ENCODE measurements at regions not wholly inside any gene's neighbourhood (a gene's known extent, or its start where the extent isn't known, plus 50 kb on each side); places are given as distances from the start of the nearest gene placed in this dataset.

DNA sequence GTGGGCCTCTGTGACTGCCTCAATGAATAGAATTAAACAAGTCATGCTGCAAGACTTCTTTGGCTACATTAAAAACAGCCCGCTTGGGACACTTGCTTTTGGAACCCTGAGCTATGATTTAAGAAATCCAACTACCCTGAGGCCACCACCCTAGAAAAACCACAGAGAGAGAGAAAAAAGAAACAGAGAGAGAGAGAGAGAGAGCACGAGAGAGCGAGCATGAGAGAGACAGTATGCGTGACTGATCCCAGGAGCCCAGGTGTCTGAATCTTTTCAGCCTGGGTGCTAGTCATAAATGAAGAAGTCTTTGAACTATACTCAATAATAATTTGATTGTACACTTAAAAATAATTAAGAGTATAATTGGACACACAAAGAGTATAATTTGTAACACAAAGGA is 123.1 kb upstream of the FREM1 start:
- in situ Hi-C loops (cut with MboI; ENCODE audit: low pct_ligation_motif_present in 1 of 4, low pct_unique_long_range_greater_than_20kb in 1 of 4, low sequenced_read_pairs in 3 of 4): no loop called here
- Histone ChIP-seq H3K27ac (no peak overlapping the region), H3K27me3 (no peaks in the 10 kb centered on the region), H3K9me3 (no peaks in the 10 kb centered on the region), H3K4me3 (no peak overlapping the region), H3K36me3 (no peaks in the 10 kb centered on the region), H3K4me1 (no peaks in the 10 kb centered on the region)
- TF ChIP-seq CTCF (IDR thresholded peaks at IDR 0.05) (no peak), EP300 (IDR thresholded peaks at IDR 0.05; ENCODE audit: low read depth) (no peak), POLR2A (IDR thresholded peaks at IDR 0.05) (no peak), POLR2AphosphoS5 (IDR thresholded peaks at IDR 0.05) (no peak)
- no peak for DNase-seq
- intact Hi-C loops (cut with DNase I; ENCODE audit: low total_unique reads): no loop called here
- WGBS, 2 donors (ENCODE audit: low coverage in 1 of 2): 88 to 92% methylated on average over 3 to 4 of the region's 4 CpGs

GRCh38 chr9:15032860-15033259 is 122.6 kb upstream of the FREM1 start:
- in situ Hi-C loops (cut with MboI; ENCODE audit: low pct_ligation_motif_present in 1 of 4, low pct_unique_long_range_greater_than_20kb in 1 of 4, low sequenced_read_pairs in 3 of 4): no loop called here
- DNase-seq: no peak
- WGBS, 2 donors (ENCODE audit: low coverage in 1 of 2): 88 to 100% methylated on average over 1 of the region's 1 CpG

GRCh38 chr9:15021146-15021545 is 110.9 kb upstream of the FREM1 start:
- H3K4me3 ChIP-seq: no peak overlapping the region
- no peaks in the 10 kb centered on the region for H3K36me3 ChIP-seq
- peaks cover 0 to 2% of the 10 kb centered on the region in 2 donors for H3K9me3 ChIP-seq
- intact Hi-C loops (cut with DNase I; ENCODE audit: low total_unique reads): no loop called here
- H3K27me3 ChIP-seq: no peaks in the 10 kb centered on the region
- H3K4me1 ChIP-seq: no peaks in the 10 kb centered on the region
- in situ Hi-C loops (cut with MboI; ENCODE audit: low pct_ligation_motif_present in 1 of 4, low pct_unique_long_range_greater_than_20kb in 1 of 4, low sequenced_read_pairs in 3 of 4): no loop called here
- no peak overlapping the region for H3K27ac ChIP-seq
- DNase-seq: no peak
- 72 to 80% methylated on average over 1 of the region's 1 CpG for WGBS, 2 donors (ENCODE audit: low coverage in 1 of 2)
- no peak for TF ChIP-seq EP300 (IDR thresholded peaks at IDR 0.05; ENCODE audit: low read depth)
- no peak for TF ChIP-seq POLR2AphosphoS5 (IDR thresholded peaks at IDR 0.05)
- TF ChIP-seq CTCF (IDR thresholded peaks at IDR 0.05): no peak
- TF ChIP-seq POLR2A (IDR thresholded peaks at IDR 0.05): no peak

More at GRCh38 chr9:15032860-15033259, 122.6 kb upstream of the FREM1 start:
- TF ChIP-seq POLR2A (IDR thresholded peaks at IDR 0.05) (no peak), CTCF (IDR thresholded peaks at IDR 0.05) (no peak), POLR2AphosphoS5 (IDR thresholded peaks at IDR 0.05) (no peak), EP300 (IDR thresholded peaks at IDR 0.05; ENCODE audit: low read depth) (no peak)
- Histone ChIP-seq H3K27me3 (no peaks in the 10 kb centered on the region), H3K27ac (no peak overlapping the region), H3K4me1 (no peaks in the 10 kb centered on the region), H3K9me3 (no peaks in the 10 kb centered on the region), H3K36me3 (no peaks in the 10 kb centered on the region), H3K4me3 (no peak overlapping the region)
- intact Hi-C loops (cut with DNase I; ENCODE audit: low total_unique reads): no loop called here

GRCh38 chr9:15018096-15018637 is 107.9 kb upstream of the FREM1 start:
- Histone ChIP-seq H3K4me3 (no peak overlapping the region), H3K27me3 (no peaks in the 10 kb centered on the region), H3K36me3 (no peaks in the 10 kb centered on the region), H3K27ac (no peak overlapping the region), H3K4me1 (no peaks in the 10 kb centered on the region), H3K9me3 (no peaks in the 10 kb centered on the region)
- in situ Hi-C loops (cut with MboI; ENCODE audit: low pct_ligation_motif_present in 1 of 4, low pct_unique_long_range_greater_than_20kb in 1 of 4, low sequenced_read_pairs in 3 of 4) (no loop called here), intact Hi-C loops (cut with DNase I; ENCODE audit: low total_unique reads) (no loop called here)
- 77 to 88% methylated on average over 5 to 6 of the region's 6 CpGs for WGBS, 2 donors (ENCODE audit: low coverage in 1 of 2)
- DNase-seq: no peak
- TF ChIP-seq EP300 (IDR thresholded peaks at IDR 0.05; ENCODE audit: low read depth) (no peak), POLR2A (IDR thresholded peaks at IDR 0.05) (no peak), POLR2AphosphoS5 (IDR thresholded peaks at IDR 0.05) (no peak), CTCF (IDR thresholded peaks at IDR 0.05) (no peak)
